Endodermal cell (in vitro differentiated cells): ENCODE measurements at regions not wholly inside any gene's neighbourhood (a gene's known extent, or its start where the extent isn't known, plus 50 kb on each side); places are given as distances from the start of the nearest gene placed in this dataset.
"Not testable (repeated sequence)": the region's sequence is repeated elsewhere in the genome, so short reads cannot be mapped to it uniquely, and the experiment has no call there.

Experiments used
- DNase-seq: peaks from one replicate; pipeline ENCODE4 v3.0.0-alpha.2; 2017
- H3K27ac ChIP-seq: 2 replicates; pipeline ENCODE4 v1.5.1; 2013; ENCODE audit warnings: mild to moderate bottlenecking, low read depth, low read length, moderate library complexity
- H3K27me3 ChIP-seq: 2 replicates; pipeline ENCODE4 v1.6.1; 2013; ENCODE audit warnings: mild to moderate bottlenecking, low read length, moderate library complexity; ENCODE audit not compliant: insufficient read depth, control insufficient read depth, poor library complexity, severe bottlenecking
- H3K36me3 ChIP-seq: 2 replicates; pipeline ENCODE4 v1.7.0; 2013; ENCODE audit warnings: mild to moderate bottlenecking, low read length, moderate library complexity; ENCODE audit not compliant: control insufficient read depth, insufficient read depth
- H3K4me1 ChIP-seq: one replicate; pipeline ENCODE4 v1.7.0; 2013; ENCODE audit warnings: low read length; ENCODE audit not compliant: control insufficient read depth, insufficient read depth
- H3K4me3 ChIP-seq: 2 replicates; pipeline ENCODE4 v1.5.1; 2013; ENCODE audit warnings: mild to moderate bottlenecking, low read length, moderate library complexity
- H3K9ac ChIP-seq: 2 replicates; pipeline ENCODE4 v1.6.1; 2013; ENCODE audit warnings: mild to moderate bottlenecking, low read length, moderate library complexity; ENCODE audit not compliant: poor library complexity, severe bottlenecking; ENCODE audit errors: extremely low read depth
- H3K9me3 ChIP-seq: 2 replicates; pipeline ENCODE4 v1.6.1; 2013; ENCODE audit warnings: mild to moderate bottlenecking, low read length, moderate library complexity; ENCODE audit not compliant: control insufficient read depth
- H3K27ac Mint-ChIP-seq: 2 replicates; pipeline ENCODE4 v1.8.0; 2020; ENCODE audit warnings: mixed read lengths
- H3K27me3 Mint-ChIP-seq: 2 replicates; pipeline ENCODE4 v1.8.0; 2021; ENCODE audit warnings: mild to moderate bottlenecking, mixed read lengths; ENCODE audit not compliant: insufficient read depth
- H3K36me3 Mint-ChIP-seq: 2 replicates; pipeline ENCODE4 v1.8.0; 2020; ENCODE audit warnings: low read depth, mixed read lengths
- H3K4me1 Mint-ChIP-seq: 2 replicates; pipeline ENCODE4 v1.8.0; 2020; ENCODE audit warnings: mixed read lengths
- H3K4me3 Mint-ChIP-seq: 2 replicates; pipeline ENCODE4 v1.8.0; 2020; ENCODE audit warnings: mild to moderate bottlenecking, moderate library complexity, mixed read lengths
- H3K9me3 Mint-ChIP-seq: 2 replicates; pipeline ENCODE4 v1.8.0; 2020; ENCODE audit warnings: mild to moderate bottlenecking, mixed read lengths
- WGBS, 2 experiments: methylation state at CpG; one replicate each; pipeline versions ENCODE4 v1.1.5 to v1.1.7; 2013; ENCODE audit warnings: missing lambda C conversion rate in 2 of 2, mixed read lengths in 1 of 2; ENCODE audit not compliant: insufficient coverage in 1 of 2, insufficient read length in 1 of 2; 5-methylcytosine and 5-hydroxymethylcytosine counted together
- TF ChIP-seq, protein P1 (sequence below): fragments of 200-600 bp; sonication (generic); conservative IDR thresholded peaks from 2 replicates; pipeline ENCODE4 v1.5.0; 2021; ENCODE audit warnings: antibody characterized with exemption, mild to moderate bottlenecking

- TF ChIP-seq, protein P1, sequence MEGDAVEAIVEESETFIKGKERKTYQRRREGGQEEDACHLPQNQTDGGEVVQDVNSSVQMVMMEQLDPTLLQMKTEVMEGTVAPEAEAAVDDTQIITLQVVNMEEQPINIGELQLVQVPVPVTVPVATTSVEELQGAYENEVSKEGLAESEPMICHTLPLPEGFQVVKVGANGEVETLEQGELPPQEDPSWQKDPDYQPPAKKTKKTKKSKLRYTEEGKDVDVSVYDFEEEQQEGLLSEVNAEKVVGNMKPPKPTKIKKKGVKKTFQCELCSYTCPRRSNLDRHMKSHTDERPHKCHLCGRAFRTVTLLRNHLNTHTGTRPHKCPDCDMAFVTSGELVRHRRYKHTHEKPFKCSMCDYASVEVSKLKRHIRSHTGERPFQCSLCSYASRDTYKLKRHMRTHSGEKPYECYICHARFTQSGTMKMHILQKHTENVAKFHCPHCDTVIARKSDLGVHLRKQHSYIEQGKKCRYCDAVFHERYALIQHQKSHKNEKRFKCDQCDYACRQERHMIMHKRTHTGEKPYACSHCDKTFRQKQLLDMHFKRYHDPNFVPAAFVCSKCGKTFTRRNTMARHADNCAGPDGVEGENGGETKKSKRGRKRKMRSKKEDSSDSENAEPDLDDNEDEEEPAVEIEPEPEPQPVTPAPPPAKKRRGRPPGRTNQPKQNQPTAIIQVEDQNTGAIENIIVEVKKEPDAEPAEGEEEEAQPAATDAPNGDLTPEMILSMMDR = no peak
- H3K9me3 ChIP-seq = no peaks in the 10 kb centered on the region
- no peak overlapping the region for H3K27ac ChIP-seq
- Mint-ChIP-seq H3K4me1 (peaks cover 13% of the 10 kb centered on the region), H3K27me3 (peaks cover 11% of the 10 kb centered on the region), H3K4me3 (no peak overlapping the region), H3K27ac (no peak overlapping the region), H3K36me3 (no peaks in the 10 kb centered on the region), H3K9me3 (peaks cover 6% of the 10 kb centered on the region)
- 56 to 66% methylated on average over 5 to 14 of the region's 16 CpGs for WGBS, 2 experiments
- no peaks in the 10 kb centered on the region for H3K36me3 ChIP-seq
- H3K4me3 ChIP-seq = no peak overlapping the region
- no peaks in the 10 kb centered on the region for H3K27me3 ChIP-seq
- peaks cover 14% of the 10 kb centered on the region for H3K4me1 ChIP-seq
- DNase-seq = peak; percentile 54
- H3K9ac ChIP-seq = peak overlapping the region; percentile 15
Observed at GRCh38 chr7:69429911-69430383, 168.3 kb upstream of the AUTS2 start.

- Mint-ChIP-seq H3K9me3 (peaks cover 6% of the 10 kb centered on the region), H3K4me1 (peaks cover 13% of the 10 kb centered on the region), H3K27me3 (peaks cover 11% of the 10 kb centered on the region), H3K36me3 (no peaks in the 10 kb centered on the region), H3K27ac (no peak overlapping the region), H3K4me3 (no peak overlapping the region)
- no peak overlapping the region for H3K4me3 ChIP-seq
- H3K9me3 ChIP-seq = no peaks in the 10 kb centered on the region
- H3K9ac ChIP-seq = no peak overlapping the region
- peaks cover 14% of the 10 kb centered on the region for H3K4me1 ChIP-seq
- TF ChIP-seq, protein P1 = no peak
- H3K27ac ChIP-seq = no peak overlapping the region
- peak; percentile 55 for DNase-seq
- H3K27me3 ChIP-seq = no peaks in the 10 kb centered on the region
- WGBS, 2 experiments = 84 to 90% methylated on average over 9 to 16 of the region's 16 CpGs
- no peaks in the 10 kb centered on the region for H3K36me3 ChIP-seq
Observed at GRCh38 chr7:69430384-69431021, 167.8 kb upstream of the AUTS2 start.

- DNase-seq = no peak
- WGBS, 2 experiments = 89 to 94% methylated on average over 2 to 4 of the region's 4 CpGs
- no peak overlapping the region for H3K27ac Mint-ChIP-seq
- peaks cover 4% of the 10 kb centered on the region for H3K9me3 Mint-ChIP-seq
- Histone ChIP-seq H3K36me3 (no peaks in the 10 kb centered on the region), H3K9me3 (no peaks in the 10 kb centered on the region), H3K27ac (no peak overlapping the region), H3K9ac (no peak overlapping the region), H3K27me3 (no peaks in the 10 kb centered on the region), H3K4me1 (peaks cover 14% of the 10 kb centered on the region), H3K4me3 (no peak overlapping the region)
- TF ChIP-seq, protein P1 = no peak
- peaks cover 13% of the 10 kb centered on the region for H3K4me1 Mint-ChIP-seq
- H3K36me3 Mint-ChIP-seq = no peaks in the 10 kb centered on the region
- H3K4me3 Mint-ChIP-seq = no peak overlapping the region
- peaks cover 11% of the 10 kb centered on the region for H3K27me3 Mint-ChIP-seq
Observed at GRCh38 chr7:69431626-69432025, 166.6 kb upstream of the AUTS2 start.

- not testable (repeated sequence) for H3K36me3 Mint-ChIP-seq, H3K27ac ChIP-seq, H3K9me3 Mint-ChIP-seq, H3K27ac Mint-ChIP-seq, H3K9ac ChIP-seq, H3K27me3 ChIP-seq, H3K9me3 ChIP-seq, DNase-seq, H3K36me3 ChIP-seq, H3K4me3 Mint-ChIP-seq, H3K4me3 ChIP-seq
- peaks cover 14% of the 10 kb centered on the region for H3K4me1 ChIP-seq
- 94 to 96% methylated on average over 5 of the region's 5 CpGs for WGBS, 2 experiments
- peaks cover 11% of the 10 kb centered on the region for H3K27me3 Mint-ChIP-seq
- peaks cover 16% of the 10 kb centered on the region for H3K4me1 Mint-ChIP-seq
Observed at GRCh38 chr7:69432276-69432675, 166.0 kb upstream of the AUTS2 start.
